ENCODE measurements at regions not wholly inside any gene's neighbourhood (a gene's known extent, or its start where the extent isn't known, plus 50 kb on each side); places are given as distances from the start of the nearest gene placed in this dataset.

DNA sequence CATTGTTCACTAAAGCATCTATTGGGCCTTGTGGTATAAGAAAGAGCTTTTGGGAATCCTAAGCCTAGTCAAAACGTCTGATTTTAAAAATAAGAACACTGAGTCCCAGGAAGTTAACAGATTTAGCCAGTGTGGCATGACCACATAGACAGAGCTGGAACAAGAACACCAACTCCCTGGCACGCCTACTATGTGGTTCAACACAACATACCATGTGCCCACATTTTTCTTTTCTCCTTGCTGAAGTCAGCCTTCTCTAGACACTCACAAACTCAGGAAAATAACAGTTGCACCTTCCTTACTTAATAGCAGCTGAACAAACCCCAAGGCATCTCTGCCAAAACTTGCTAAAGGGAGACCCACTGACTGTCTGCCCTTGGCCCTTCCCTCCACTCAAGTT, 124.8 kb downstream of the C1D start:
- Histone ChIP-seq H3K27ac (ENCODE audit: low read length) (no peak overlapping the region), H3K4me3 (ENCODE audit: low read length) (no peak overlapping the region), H3K9me3 (ENCODE audit: insufficient read depth, low read depth, low read length) (no peaks in the 10 kb centered on the region), H3K9ac (ENCODE audit: low read depth, low read length) (no peak overlapping the region), H3K36me3 (ENCODE audit: insufficient read depth, low read depth, low read length) (no peaks in the 10 kb centered on the region), H3K4me1 (ENCODE audit: insufficient read depth, low read length) (no peaks in the 10 kb centered on the region), H3K27me3 (ENCODE audit: insufficient read depth, low read length) (no peaks in the 10 kb centered on the region)

GRCh38 chr2:67945056-67945455, 117.7 kb downstream of the C1D start:
- H3K4me1 ChIP-seq (ENCODE audit: insufficient read depth, low read length), result peaks cover 4% of the 10 kb centered on the region; the same call in 1 of the 2 replicates
- no peak overlapping the region for H3K9ac ChIP-seq (ENCODE audit: low read depth, low read length)
- no peaks in the 10 kb centered on the region; the same call in 1 of the 2 replicates for H3K27me3 ChIP-seq (ENCODE audit: insufficient read depth, low read length)
- no peak overlapping the region for H3K4me3 ChIP-seq (ENCODE audit: low read length)
- H3K36me3 ChIP-seq (ENCODE audit: insufficient read depth, low read depth, low read length), result no peaks in the 10 kb centered on the region
- no peak overlapping the region for H3K27ac ChIP-seq (ENCODE audit: low read length)
- H3K9me3 ChIP-seq (ENCODE audit: insufficient read depth, low read depth, low read length), result no peaks in the 10 kb centered on the region

GRCh38 chr2:67945940-67946339, 116.9 kb downstream of the C1D start:
- Histone ChIP-seq H3K4me1 (ENCODE audit: insufficient read depth, low read length) (peaks cover 4% of the 10 kb centered on the region; the same call in 1 of the 2 replicates), H3K9me3 (ENCODE audit: insufficient read depth, low read depth, low read length) (no peaks in the 10 kb centered on the region), H3K36me3 (ENCODE audit: insufficient read depth, low read depth, low read length) (no peaks in the 10 kb centered on the region)

GRCh38 chr2:67948057-67948456, 114.7 kb downstream of the C1D start:
- H3K27ac ChIP-seq (ENCODE audit: low read length), result no peak overlapping the region
- H3K4me3 ChIP-seq (ENCODE audit: low read length), result no peak overlapping the region
- no peak overlapping the region for H3K9ac ChIP-seq (ENCODE audit: low read depth, low read length)
- no peaks in the 10 kb centered on the region for H3K36me3 ChIP-seq (ENCODE audit: insufficient read depth, low read depth, low read length)
- no peaks in the 10 kb centered on the region; the same call in 1 of the 2 replicates for H3K27me3 ChIP-seq (ENCODE audit: insufficient read depth, low read length)
- peaks cover 4% of the 10 kb centered on the region; the same call in 1 of the 2 replicates for H3K4me1 ChIP-seq (ENCODE audit: insufficient read depth, low read length)
- no peaks in the 10 kb centered on the region for H3K9me3 ChIP-seq (ENCODE audit: insufficient read depth, low read depth, low read length)

More at GRCh38 chr2:67945940-67946339, 116.9 kb downstream of the C1D start:
- no peak overlapping the region for H3K27ac ChIP-seq (ENCODE audit: low read length)
- H3K9ac ChIP-seq (ENCODE audit: low read depth, low read length), result no peak overlapping the region
- no peaks in the 10 kb centered on the region; the same call in 1 of the 2 replicates for H3K27me3 ChIP-seq (ENCODE audit: insufficient read depth, low read length)
- H3K4me3 ChIP-seq (ENCODE audit: low read length), result no peak overlapping the region

GRCh38 chr2:67948506-67948905, 114.3 kb downstream of the C1D start:
- H3K4me1 ChIP-seq (ENCODE audit: insufficient read depth, low read length), result peaks cover 4% of the 10 kb centered on the region; the same call in 1 of the 2 replicates
- H3K36me3 ChIP-seq (ENCODE audit: insufficient read depth, low read depth, low read length), result no peaks in the 10 kb centered on the region
- H3K9me3 ChIP-seq (ENCODE audit: insufficient read depth, low read depth, low read length), result no peaks in the 10 kb centered on the region
- no peaks in the 10 kb centered on the region; the same call in 1 of the 2 replicates for H3K27me3 ChIP-seq (ENCODE audit: insufficient read depth, low read length)
- H3K27ac ChIP-seq (ENCODE audit: low read length), result no peak overlapping the region
- no peak overlapping the region for H3K4me3 ChIP-seq (ENCODE audit: low read length)
- no peak overlapping the region for H3K9ac ChIP-seq (ENCODE audit: low read depth, low read length)

DNA sequence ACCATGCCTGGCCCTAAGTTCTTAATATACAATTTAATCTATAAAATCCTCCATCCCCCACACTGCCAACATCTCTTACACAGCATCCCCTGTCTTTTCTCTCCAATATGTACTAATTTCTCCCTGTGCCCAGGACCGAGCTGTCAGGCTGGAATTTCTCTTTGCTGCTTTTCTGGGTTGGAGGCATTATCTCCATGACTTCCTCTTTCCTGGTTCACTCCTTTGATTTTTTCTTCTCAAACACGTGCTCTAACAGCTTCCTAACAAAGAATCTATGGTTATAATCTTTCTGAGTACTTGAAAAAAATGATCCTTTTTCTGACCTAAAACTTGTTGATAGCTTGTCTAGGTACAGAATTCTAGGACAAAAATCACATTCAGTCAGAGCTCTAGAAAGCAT, 112.8 kb downstream of the C1D start:
- no peak overlapping the region for H3K27ac ChIP-seq (ENCODE audit: low read length)

GRCh38 chr2:67950919-67951318, 111.9 kb downstream of the C1D start:
- Histone ChIP-seq H3K27ac (ENCODE audit: low read length) (no peak overlapping the region), H3K27me3 (ENCODE audit: insufficient read depth, low read length) (no peaks in the 10 kb centered on the region; the same call in 1 of the 2 replicates), H3K9ac (ENCODE audit: low read depth, low read length) (no peak overlapping the region), H3K9me3 (ENCODE audit: insufficient read depth, low read depth, low read length) (no peaks in the 10 kb centered on the region), H3K36me3 (ENCODE audit: insufficient read depth, low read depth, low read length) (no peaks in the 10 kb centered on the region), H3K4me3 (ENCODE audit: low read length) (no peak overlapping the region), H3K4me1 (ENCODE audit: insufficient read depth, low read length) (peaks cover 4% of the 10 kb centered on the region; the same call in 1 of the 2 replicates)

More for the DNA sequence above, 112.8 kb downstream of the C1D start:
- H3K4me1 ChIP-seq (ENCODE audit: insufficient read depth, low read length), result peaks cover 4% of the 10 kb centered on the region; the same call in 1 of the 2 replicates
- no peaks in the 10 kb centered on the region for H3K9me3 ChIP-seq (ENCODE audit: insufficient read depth, low read depth, low read length)
- H3K4me3 ChIP-seq (ENCODE audit: low read length), result no peak overlapping the region
- H3K27me3 ChIP-seq (ENCODE audit: insufficient read depth, low read length), result no peaks in the 10 kb centered on the region; the same call in 1 of the 2 replicates
- no peak overlapping the region for H3K9ac ChIP-seq (ENCODE audit: low read depth, low read length)
- H3K36me3 ChIP-seq (ENCODE audit: insufficient read depth, low read depth, low read length), result no peaks in the 10 kb centered on the region

DNA sequence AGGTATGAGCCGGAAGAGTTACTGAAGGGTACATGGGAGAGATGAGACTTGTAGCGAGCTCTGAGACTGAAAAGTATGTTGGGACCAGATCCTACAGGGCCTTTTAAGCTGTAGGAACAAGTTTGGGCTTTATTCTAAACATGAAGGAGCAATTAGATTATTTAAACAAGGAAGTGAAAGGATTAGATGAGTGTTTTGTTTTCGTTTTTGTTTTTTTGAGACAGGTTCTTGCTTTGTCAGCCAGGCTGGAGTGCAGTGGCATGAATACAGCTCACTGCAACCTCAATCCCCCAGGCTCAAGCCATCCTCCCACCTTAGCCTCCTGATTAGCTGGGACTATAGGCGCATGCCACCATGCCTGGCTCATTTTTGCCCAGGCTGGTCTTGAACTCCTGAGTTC, 110.7 kb downstream of the C1D start:
- H3K4me1 ChIP-seq (ENCODE audit: insufficient read depth, low read length), result no peaks in the 10 kb centered on the region
- H3K27ac ChIP-seq (ENCODE audit: low read length), result no peak overlapping the region
- H3K9me3 ChIP-seq (ENCODE audit: insufficient read depth, low read depth, low read length), result no peaks in the 10 kb centered on the region
- H3K36me3 ChIP-seq (ENCODE audit: insufficient read depth, low read depth, low read length), result no peaks in the 10 kb centered on the region
- H3K4me3 ChIP-seq (ENCODE audit: low read length), result no peak overlapping the region
- H3K9ac ChIP-seq (ENCODE audit: low read depth, low read length), result no peak overlapping the region
- no peaks in the 10 kb centered on the region; the same call in 1 of the 2 replicates for H3K27me3 ChIP-seq (ENCODE audit: insufficient read depth, low read length)

- no peaks in the 10 kb centered on the region for H3K36me3 ChIP-seq (ENCODE audit: insufficient read depth, low read depth, low read length)
- H3K9ac ChIP-seq (ENCODE audit: low read depth, low read length), result no peak overlapping the region
These were observed 108.6 kb downstream of the C1D start for GRCh38 chr2:67954093-67954748.

DNA sequence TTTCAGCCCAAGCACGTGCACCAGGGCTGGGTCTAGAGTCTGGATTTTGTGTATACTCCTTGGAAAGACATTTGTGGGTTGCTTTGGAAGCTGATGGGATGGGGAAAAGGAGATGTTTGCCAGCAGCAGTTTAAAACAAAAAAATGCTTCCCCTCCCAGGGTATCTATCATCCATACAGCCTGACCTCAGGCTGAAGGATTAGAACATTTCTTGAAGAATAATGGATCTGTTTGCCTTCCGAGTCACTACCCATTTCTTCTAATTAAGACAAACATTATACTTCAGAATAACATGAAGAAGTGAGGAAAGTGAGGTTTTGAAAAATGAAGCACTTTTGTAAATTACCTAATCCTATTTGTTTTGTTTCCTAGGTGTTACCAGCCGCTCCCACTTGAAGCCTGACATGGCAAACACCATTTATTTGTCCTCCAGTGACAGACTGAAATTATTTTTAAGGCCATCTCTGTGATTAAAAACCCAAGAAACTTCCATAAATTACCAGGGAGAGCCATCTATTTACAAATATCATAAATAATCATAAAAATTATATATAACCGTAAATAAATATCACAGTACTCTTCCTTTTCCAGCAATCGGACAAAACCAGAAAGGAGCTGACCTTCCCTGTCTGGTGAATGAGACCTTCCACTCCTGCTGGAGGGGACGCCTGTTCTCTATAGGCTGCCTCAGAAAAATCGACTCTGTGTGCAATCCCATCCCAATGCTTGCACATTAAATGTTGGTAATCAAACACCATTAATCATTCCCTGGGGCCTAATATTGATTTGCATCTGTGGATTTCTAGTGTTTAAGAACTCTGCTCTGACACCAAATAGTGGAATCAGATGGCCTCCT, 106.8 kb downstream of the C1D start:
- Histone ChIP-seq H3K36me3 (ENCODE audit: insufficient read depth, low read depth, low read length) (no peaks in the 10 kb centered on the region), H3K9me3 (ENCODE audit: insufficient read depth, low read depth, low read length) (no peaks in the 10 kb centered on the region), H3K27ac (ENCODE audit: low read length) (no peak overlapping the region), H3K27me3 (ENCODE audit: insufficient read depth, low read length) (no peaks in the 10 kb centered on the region), H3K4me3 (ENCODE audit: low read length) (no peak overlapping the region), H3K4me1 (ENCODE audit: insufficient read depth, low read length) (no peaks in the 10 kb centered on the region), H3K9ac (ENCODE audit: low read depth, low read length) (no peak overlapping the region)

More at GRCh38 chr2:67954093-67954748, 108.6 kb downstream of the C1D start:
- no peak overlapping the region for H3K27ac ChIP-seq (ENCODE audit: low read length)
- no peaks in the 10 kb centered on the region for H3K9me3 ChIP-seq (ENCODE audit: insufficient read depth, low read depth, low read length)
- H3K4me3 ChIP-seq (ENCODE audit: low read length), result no peak overlapping the region
- no peaks in the 10 kb centered on the region for H3K27me3 ChIP-seq (ENCODE audit: insufficient read depth, low read length)
- no peaks in the 10 kb centered on the region for H3K4me1 ChIP-seq (ENCODE audit: insufficient read depth, low read length)

DNA sequence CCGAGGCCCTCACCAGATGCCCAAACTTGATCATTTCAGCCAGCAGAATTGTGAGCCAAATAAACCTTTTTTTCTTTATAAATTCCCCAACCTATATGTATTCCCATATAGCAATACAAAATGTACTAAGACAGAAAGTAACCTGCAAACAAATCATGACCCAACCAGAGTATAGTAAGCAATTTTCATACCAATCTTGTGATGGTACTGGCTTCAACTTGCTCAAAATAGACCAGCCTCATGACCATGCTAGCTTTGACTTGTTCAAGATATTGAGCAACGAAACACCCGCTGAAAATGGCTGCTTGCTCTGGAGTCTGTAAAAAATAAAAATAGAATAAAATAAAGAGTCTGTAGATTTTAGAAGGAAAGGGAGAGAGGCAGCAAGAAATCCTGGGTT, 97.6 kb downstream of the C1D start:
- Histone ChIP-seq H3K27ac (ENCODE audit: low read length) (no peak overlapping the region), H3K36me3 (ENCODE audit: insufficient read depth, low read depth, low read length) (no peaks in the 10 kb centered on the region), H3K27me3 (ENCODE audit: insufficient read depth, low read length) (no peaks in the 10 kb centered on the region), H3K4me3 (ENCODE audit: low read length) (no peak overlapping the region), H3K9me3 (ENCODE audit: insufficient read depth, low read depth, low read length) (peaks cover 3% of the 10 kb centered on the region; the same call in 1 of the 2 replicates), H3K9ac (ENCODE audit: low read depth, low read length) (no peak overlapping the region), H3K4me1 (ENCODE audit: insufficient read depth, low read length) (no peaks in the 10 kb centered on the region)

Measured in iPS-20b (cell line).